NT2/D1 (cell line): ENCODE measurements at regions not wholly inside any gene's neighbourhood (a gene's known extent, or its start where the extent isn't known, plus 50 kb on each side); places are given as distances from the start of the nearest gene placed in this dataset.
A peak's percentile ranks its signal among the peaks of the same experiment; 100 is the strongest.

Experiments used
- DNase-seq: peaks from one replicate; pipeline ENCODE4 v3.0.0-alpha.2; 2011; ENCODE audit warnings: low read depth, low spot score
- H3K27me3 ChIP-seq: 2 replicates; pipeline ENCODE4 v1.6.0; 2011; ENCODE audit warnings: mild to moderate bottlenecking; ENCODE audit not compliant: insufficient read length, insufficient read depth
- H3K36me3 ChIP-seq: 2 replicates; pipeline ENCODE4 v1.6.1; 2011; ENCODE audit warnings: mild to moderate bottlenecking, low read length, mixed read lengths; ENCODE audit not compliant: insufficient read depth, insufficient read length
- H3K4me1 ChIP-seq: 2 replicates; pipeline ENCODE4 v1.5.1; 2011; ENCODE audit not compliant: insufficient read depth, insufficient read length
- H3K4me3 ChIP-seq: 2 replicates; pipeline ENCODE4 v1.5.1; 2011; ENCODE audit warnings: low read depth; ENCODE audit not compliant: insufficient read length
- H3K9ac ChIP-seq: 2 replicates; pipeline ENCODE4 v1.6.0; 2011; ENCODE audit warnings: low read depth; ENCODE audit not compliant: insufficient read length
- H3K9me3 ChIP-seq: 2 replicates; pipeline ENCODE4 v1.5.1; 2011; ENCODE audit warnings: mild to moderate bottlenecking, low read length; ENCODE audit not compliant: insufficient read depth
- SUZ12 ChIP-seq: IDR thresholded peaks from 2 replicates; pipeline ENCODE4 v1.6.1; 2011; ENCODE audit not compliant: insufficient read length, insufficient read depth; ENCODE audit errors: extremely low read depth
- YY1 ChIP-seq: IDR thresholded peaks from 2 replicates; pipeline ENCODE4 v1.6.1; 2011; ENCODE audit not compliant: insufficient read length, insufficient read depth
- ZNF274 ChIP-seq: IDR thresholded peaks from 2 replicates; pipeline ENCODE4 v1.6.1; 2011; ENCODE audit warnings: mild to moderate bottlenecking, low read depth, low read length

DNA sequence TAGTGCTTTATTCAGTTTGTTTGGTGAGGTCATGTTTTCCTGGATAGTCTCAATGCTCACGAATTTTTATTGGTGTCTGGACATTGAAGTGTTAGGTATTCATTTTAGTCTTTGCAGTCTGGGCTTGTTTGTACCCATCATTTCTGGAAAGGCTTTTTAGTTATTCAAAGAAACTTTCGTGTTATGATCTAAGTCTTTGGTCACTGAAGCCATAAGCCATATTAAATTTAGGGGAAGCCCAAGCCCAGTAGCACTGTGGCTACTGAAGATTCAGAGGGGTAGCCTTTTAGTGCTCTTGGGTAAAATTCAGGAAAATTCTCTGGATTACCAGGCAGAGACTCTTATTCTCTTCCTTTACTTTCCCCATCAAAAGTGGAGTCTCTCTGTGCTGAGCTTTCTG, 56.2 kb upstream of the PEX5L start:
- Histone ChIP-seq H3K9ac (no peak overlapping the region), H3K27me3 (no peaks in the 10 kb centered on the region), H3K4me3 (no peak overlapping the region), H3K9me3 (no peaks in the 10 kb centered on the region), H3K4me1 (no peaks in the 10 kb centered on the region), H3K36me3 (no peaks in the 10 kb centered on the region)
- TF ChIP-seq YY1 (no peak), ZNF274 (no peak)
- DNase-seq, result no peak

GRCh38 chr3:180093535-180093934, 56.8 kb upstream of the PEX5L start:
- H3K9me3 ChIP-seq, result no peaks in the 10 kb centered on the region
- no peaks in the 10 kb centered on the region for H3K36me3 ChIP-seq
- H3K9ac ChIP-seq, result no peak overlapping the region
- no peak overlapping the region for H3K4me3 ChIP-seq
- TF ChIP-seq ZNF274 (no peak), SUZ12 (no peak), YY1 (no peak)
- no peaks in the 10 kb centered on the region for H3K27me3 ChIP-seq
- DNase-seq, result no peak
- no peaks in the 10 kb centered on the region for H3K4me1 ChIP-seq

- no peak for DNase-seq
- Histone ChIP-seq H3K9ac (no peak overlapping the region), H3K9me3 (no peaks in the 10 kb centered on the region), H3K27me3 (no peaks in the 10 kb centered on the region), H3K36me3 (no peaks in the 10 kb centered on the region), H3K4me3 (no peak overlapping the region), H3K4me1 (peaks cover 8% of the 10 kb centered on the region)
- no peak for TF ChIP-seq SUZ12
- TF ChIP-seq YY1, result no peak
- no peak for TF ChIP-seq ZNF274
These were observed 60.9 kb upstream of the PEX5L start for GRCh38 chr3:180097626-180098025.

GRCh38 chr3:180102134-180102533, 65.4 kb upstream of the PEX5L start:
- Histone ChIP-seq H3K4me1 (peaks cover 11% of the 10 kb centered on the region), H3K4me3 (no peak overlapping the region), H3K9ac (no peak overlapping the region), H3K9me3 (no peaks in the 10 kb centered on the region), H3K27me3 (no peaks in the 10 kb centered on the region), H3K36me3 (no peaks in the 10 kb centered on the region)
- peak; percentile 61 for DNase-seq
- TF ChIP-seq ZNF274 (no peak), SUZ12 (no peak), YY1 (no peak)

DNA sequence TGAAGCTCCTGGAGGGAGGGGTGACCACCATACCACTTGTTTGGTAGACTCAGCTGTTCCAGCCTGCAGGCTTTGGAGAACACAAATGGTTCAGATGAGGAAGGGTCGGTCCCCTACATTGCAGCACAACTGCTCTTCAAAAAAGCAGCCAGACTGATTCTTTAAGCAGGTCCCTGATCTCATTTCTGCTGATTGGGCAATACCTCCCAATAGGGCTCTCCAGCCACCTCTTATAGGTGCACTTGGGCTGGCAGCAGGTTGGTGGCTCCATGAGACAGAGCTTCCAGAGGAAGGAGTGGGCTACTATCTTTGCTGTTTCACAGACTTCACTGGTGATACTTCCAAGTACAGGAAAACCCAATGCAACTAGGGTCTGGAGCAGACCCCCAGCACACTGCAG, 65.9 kb upstream of the PEX5L start:
- Histone ChIP-seq H3K4me3 (no peak overlapping the region), H3K9ac (no peak overlapping the region), H3K9me3 (no peaks in the 10 kb centered on the region), H3K27me3 (no peaks in the 10 kb centered on the region), H3K36me3 (no peaks in the 10 kb centered on the region), H3K4me1 (peaks cover 11% of the 10 kb centered on the region)
- TF ChIP-seq YY1 (no peak), SUZ12 (no peak), ZNF274 (no peak)
- no peak for DNase-seq

GRCh38 chr3:180116203-180116602, 79.5 kb upstream of the PEX5L start:
- Histone ChIP-seq H3K9ac (no peak overlapping the region), H3K4me3 (no peak overlapping the region), H3K27me3 (no peaks in the 10 kb centered on the region), H3K4me1 (no peaks in the 10 kb centered on the region), H3K9me3 (no peaks in the 10 kb centered on the region), H3K36me3 (no peaks in the 10 kb centered on the region)
- TF ChIP-seq SUZ12, result no peak
- no peak for DNase-seq

GRCh38 chr3:180116658-180117057, 79.9 kb upstream of the PEX5L start:
- H3K4me1 ChIP-seq, result no peaks in the 10 kb centered on the region
- no peaks in the 10 kb centered on the region for H3K9me3 ChIP-seq
- no peaks in the 10 kb centered on the region for H3K36me3 ChIP-seq
- DNase-seq, result peak; percentile 23
- H3K27me3 ChIP-seq, result no peaks in the 10 kb centered on the region
- no peak overlapping the region for H3K4me3 ChIP-seq
- no peak for TF ChIP-seq YY1
- no peak for TF ChIP-seq ZNF274
- no peak for TF ChIP-seq SUZ12
- H3K9ac ChIP-seq, result no peak overlapping the region
